GM13977 (cell line): ENCODE measurements at regions not wholly inside any gene's neighbourhood (a gene's known extent, or its start where the extent isn't known, plus 50 kb on each side); places are given as distances from the start of the nearest gene placed in this dataset.

Experiments used
- DNase-seq: peaks from one replicate; pipeline ENCODE4 v3.0.0; 2012; ENCODE audit warnings: low spot score
- in situ Hi-C: fragments of 300-500 bp; cut with MboI; formaldehyde crosslinking; loops from one replicate; pipeline ENCODE4 v1.12.0; 2022; ENCODE audit warnings: low sequenced_read_pairs, low pct_unique_long_range_greater_than_20kb, mixed read lengths, inconsistent platforms; ENCODE audit not compliant: unreplicated experiment
- TF ChIP-seq, protein P1 (sequence below): IDR thresholded peaks from 2 replicates; pipeline ENCODE4 v1.5.1; 2012; ENCODE audit warnings: mild to moderate bottlenecking, control low read depth; ENCODE audit not compliant: insufficient read depth; ENCODE audit errors: extremely low read depth, missing control alignments

DNA sequence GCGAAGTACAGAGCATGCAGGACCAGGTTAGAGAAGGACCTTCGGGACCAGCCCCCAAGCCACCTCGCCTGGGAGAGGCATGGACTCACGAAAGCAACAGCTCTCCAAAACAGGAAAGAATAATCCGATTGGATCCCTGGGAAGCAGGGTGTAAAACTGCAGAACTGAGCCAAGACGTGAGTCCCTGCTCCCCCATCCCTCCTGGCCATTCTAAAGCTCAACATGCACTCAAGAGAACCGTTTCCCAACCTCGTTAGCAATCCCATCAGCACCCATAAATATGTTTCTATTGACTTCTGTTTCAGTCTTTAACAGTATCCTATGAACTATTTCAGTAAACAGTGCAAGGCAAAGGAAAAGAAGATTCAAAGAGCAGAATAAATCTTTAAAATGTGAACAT, 167.0 kb downstream of the COPRS start:
- in situ Hi-C loops = no loop called here
- no peak for DNase-seq
- TF ChIP-seq, protein P1, sequence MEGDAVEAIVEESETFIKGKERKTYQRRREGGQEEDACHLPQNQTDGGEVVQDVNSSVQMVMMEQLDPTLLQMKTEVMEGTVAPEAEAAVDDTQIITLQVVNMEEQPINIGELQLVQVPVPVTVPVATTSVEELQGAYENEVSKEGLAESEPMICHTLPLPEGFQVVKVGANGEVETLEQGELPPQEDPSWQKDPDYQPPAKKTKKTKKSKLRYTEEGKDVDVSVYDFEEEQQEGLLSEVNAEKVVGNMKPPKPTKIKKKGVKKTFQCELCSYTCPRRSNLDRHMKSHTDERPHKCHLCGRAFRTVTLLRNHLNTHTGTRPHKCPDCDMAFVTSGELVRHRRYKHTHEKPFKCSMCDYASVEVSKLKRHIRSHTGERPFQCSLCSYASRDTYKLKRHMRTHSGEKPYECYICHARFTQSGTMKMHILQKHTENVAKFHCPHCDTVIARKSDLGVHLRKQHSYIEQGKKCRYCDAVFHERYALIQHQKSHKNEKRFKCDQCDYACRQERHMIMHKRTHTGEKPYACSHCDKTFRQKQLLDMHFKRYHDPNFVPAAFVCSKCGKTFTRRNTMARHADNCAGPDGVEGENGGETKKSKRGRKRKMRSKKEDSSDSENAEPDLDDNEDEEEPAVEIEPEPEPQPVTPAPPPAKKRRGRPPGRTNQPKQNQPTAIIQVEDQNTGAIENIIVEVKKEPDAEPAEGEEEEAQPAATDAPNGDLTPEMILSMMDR = no peak

DNA sequence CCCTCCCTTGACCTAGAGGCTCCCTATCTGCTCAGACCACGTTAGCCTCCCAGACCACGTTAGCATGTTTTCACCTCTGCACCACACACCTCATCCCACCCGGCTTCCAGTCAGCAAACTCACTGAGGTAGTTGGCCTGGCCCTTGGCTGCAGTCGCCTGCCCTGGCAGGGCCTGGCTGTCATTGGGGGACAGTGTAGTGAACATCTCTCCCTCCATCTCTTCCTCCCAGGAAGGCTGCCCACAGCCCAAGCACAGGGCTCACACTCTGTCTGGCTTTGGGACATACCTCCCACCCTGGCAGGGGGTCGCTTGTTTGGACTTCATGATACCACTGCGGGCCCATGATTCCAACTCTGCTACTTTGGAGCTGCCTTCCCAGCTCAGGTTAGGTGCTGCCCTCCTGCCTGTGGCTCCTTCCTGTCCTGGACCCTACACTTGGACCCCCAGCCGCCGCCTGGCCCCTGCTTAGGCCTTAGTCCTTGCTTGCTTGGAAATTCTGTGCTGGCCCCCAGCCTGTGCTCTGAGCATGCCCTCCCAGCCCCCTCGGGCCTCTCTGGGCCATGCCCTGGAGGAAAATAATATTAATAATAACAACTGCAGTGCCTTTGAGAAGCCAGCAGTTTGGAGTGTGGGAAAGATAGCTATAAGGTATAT, 167.7 kb downstream of the COPRS start:
- TF ChIP-seq, protein P1 = no peak
- no peak for DNase-seq
- in situ Hi-C loops = no loop called here

DNA sequence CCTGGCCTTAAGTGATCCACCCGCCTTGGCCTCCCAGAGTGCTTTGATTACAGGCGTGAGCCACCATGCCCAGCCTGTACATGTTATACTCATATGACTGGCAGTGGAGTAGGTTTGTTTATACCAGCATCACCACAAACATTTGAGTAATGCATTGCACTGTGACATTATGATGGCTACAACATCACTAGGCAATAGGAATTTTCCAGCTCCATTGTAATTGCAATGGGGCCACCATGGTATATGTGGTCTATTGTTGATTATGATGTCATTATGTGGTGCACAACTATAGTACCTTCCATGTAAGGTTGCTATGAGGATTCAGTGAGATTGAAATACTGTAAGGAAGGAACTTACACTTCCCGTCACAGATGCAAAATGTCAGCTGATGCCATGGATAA, 168.9 kb downstream of the COPRS start:
- DNase-seq = no peak
- in situ Hi-C loops = no loop called here
- TF ChIP-seq, protein P1 = no peak

DNA sequence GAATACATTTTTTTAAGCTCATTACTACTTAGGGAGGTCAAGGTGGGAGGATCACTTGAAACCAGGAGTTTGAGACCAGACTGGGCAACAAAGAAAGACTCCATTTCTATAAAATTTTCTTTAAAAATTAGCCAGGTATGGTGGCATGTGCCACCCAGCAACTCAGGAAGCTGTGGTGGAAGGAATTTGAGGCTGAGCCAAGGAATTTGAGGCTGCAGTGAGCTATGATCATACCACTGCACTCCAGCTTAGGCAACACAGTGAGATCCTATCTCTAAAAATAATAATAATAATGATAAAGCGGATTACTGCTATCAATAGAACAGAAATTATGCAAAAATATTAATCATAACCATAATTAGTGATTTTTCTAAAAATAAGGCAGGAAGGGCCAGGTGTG, 170.3 kb downstream of the COPRS start:
- DNase-seq = no peak
- in situ Hi-C loops = no loop called here
- TF ChIP-seq, protein P1 = no peak

DNA sequence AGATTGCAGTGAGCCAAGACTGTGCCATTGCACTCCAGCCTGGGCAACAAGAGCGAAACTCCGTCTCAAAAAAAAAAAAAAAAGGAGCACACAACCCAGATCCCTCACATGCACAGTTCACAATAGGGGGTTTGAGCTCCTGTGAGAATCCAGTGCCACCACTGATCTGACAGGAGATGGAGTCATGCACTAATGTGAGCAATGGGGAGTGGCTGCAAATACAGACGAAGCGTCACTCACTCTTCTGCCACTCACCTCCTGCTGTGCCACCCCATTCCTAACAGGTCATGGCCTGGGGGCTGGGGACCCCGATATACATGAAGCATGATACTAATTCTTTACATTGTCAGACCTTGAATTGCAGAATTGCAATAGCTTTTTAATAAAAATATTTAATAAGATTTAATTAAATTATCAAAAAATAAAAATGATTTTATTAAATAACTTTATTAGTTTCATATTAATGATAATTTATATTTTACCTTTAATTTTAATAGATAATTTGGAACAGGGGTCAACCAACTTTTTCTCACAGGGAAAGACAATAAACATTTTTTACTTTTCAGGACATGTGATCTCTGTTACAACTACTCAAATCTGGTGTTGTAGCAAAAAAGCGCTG, 171.4 kb downstream of the COPRS start:
- no peak for DNase-seq
- in situ Hi-C loops = no loop called here
- TF ChIP-seq, protein P1 = no peak

DNA sequence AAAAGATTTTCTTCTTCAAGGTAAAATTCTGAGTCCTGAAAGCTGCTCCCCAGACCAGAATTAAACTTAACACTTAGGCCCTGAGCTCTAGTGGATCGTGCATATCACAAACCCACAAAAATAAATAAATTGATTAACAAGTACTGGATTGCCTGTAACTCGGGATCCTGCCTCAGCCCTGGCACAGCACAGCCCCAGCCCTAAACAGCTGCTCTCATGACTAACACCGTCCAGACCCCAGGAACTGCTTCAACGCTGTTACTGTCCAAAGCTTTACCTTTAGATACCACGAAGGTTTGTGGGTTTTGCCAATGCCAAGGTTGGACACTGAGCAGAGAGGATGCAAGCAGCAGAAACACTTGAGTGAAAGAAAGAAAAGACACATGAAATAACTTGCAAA, 172.5 kb downstream of the COPRS start:
- TF ChIP-seq, protein P1 = no peak
- in situ Hi-C loops = no loop called here

More for the DNA sequence above, 172.5 kb downstream of the COPRS start:
- DNase-seq = no peak
